ENCODE measurements at regions not wholly inside any gene's neighbourhood (a gene's known extent, or its start where the extent isn't known, plus 50 kb on each side); places are given as distances from the start of the nearest gene placed in this dataset.
A peak's percentile ranks its signal among the peaks of the same experiment; 100 is the strongest.
"Not testable (repeated sequence)": the region's sequence is repeated elsewhere in the genome, so short reads cannot be mapped to it uniquely, and the experiment has no call there.

DNA sequence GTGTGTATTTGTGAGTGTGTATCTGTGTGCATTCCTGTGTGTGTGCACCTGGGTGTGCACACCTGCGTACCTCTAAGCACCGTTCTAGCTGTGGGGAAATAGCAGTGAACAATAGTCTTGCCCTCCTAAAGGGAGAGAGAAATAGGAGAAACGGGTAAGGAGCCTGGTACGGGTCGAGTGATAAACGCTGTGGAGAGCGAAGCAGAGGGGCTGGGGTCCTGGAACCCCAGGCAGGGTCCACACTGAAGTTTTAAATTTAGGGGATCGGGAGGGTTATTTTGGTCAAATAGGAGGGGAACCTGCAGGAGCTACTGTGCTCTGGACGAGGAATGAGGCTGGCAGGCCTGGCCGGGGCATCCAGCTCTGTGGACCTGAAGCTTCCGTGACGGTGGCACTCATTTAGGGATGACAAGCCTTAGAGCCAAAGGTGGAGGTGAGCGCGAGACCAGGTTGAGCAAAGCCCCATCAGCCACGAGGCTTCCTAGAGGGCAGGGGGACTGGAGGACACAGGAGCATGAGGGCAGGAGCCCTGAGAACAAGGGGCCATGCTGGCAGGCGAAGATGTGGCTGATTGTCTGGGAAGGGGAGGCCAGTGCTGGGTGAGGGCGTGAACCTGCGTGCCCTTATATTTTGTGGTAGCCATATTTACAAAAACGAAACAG, 188.0 kb downstream of the RTP5 start:
- peak; percentile 3 for DNase-seq (ENCODE audit: low spot score)
- TF ChIP-seq, protein P1, sequence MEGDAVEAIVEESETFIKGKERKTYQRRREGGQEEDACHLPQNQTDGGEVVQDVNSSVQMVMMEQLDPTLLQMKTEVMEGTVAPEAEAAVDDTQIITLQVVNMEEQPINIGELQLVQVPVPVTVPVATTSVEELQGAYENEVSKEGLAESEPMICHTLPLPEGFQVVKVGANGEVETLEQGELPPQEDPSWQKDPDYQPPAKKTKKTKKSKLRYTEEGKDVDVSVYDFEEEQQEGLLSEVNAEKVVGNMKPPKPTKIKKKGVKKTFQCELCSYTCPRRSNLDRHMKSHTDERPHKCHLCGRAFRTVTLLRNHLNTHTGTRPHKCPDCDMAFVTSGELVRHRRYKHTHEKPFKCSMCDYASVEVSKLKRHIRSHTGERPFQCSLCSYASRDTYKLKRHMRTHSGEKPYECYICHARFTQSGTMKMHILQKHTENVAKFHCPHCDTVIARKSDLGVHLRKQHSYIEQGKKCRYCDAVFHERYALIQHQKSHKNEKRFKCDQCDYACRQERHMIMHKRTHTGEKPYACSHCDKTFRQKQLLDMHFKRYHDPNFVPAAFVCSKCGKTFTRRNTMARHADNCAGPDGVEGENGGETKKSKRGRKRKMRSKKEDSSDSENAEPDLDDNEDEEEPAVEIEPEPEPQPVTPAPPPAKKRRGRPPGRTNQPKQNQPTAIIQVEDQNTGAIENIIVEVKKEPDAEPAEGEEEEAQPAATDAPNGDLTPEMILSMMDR (IDR thresholded peaks at IDR 0.05; ENCODE audit: extremely low read depth, missing control alignments), result no peak

DNA sequence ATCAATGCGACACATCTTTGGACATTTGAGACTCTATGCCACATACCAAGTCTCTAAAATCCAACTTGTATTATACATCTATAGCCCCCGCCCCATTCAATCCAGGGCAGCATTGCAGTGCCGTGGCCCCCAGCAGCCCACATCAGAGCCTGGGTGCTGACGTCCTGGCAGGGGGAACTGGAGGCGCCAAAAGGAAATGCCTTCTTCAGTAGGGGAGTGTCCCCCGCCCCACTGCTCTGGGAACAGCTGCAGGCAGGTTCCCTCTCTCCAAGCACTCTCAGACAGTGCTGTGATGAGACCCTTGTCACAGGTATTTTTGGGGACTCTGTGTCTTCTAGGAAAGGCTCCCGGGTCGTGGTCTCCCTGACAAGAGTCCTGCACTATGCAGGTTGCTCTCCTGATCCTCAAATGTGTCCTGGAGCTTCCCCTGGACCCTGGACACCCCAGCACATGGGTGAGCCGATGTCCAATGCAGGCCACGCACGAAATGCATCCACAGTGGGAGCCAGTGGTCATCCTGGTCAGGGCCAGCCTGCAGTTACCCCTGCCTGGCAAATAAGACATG, 188.7 kb downstream of the RTP5 start:
- DNase-seq (ENCODE audit: low spot score), result no peak
- TF ChIP-seq, protein P1 (IDR thresholded peaks at IDR 0.05; ENCODE audit: extremely low read depth, missing control alignments), result no peak

DNA sequence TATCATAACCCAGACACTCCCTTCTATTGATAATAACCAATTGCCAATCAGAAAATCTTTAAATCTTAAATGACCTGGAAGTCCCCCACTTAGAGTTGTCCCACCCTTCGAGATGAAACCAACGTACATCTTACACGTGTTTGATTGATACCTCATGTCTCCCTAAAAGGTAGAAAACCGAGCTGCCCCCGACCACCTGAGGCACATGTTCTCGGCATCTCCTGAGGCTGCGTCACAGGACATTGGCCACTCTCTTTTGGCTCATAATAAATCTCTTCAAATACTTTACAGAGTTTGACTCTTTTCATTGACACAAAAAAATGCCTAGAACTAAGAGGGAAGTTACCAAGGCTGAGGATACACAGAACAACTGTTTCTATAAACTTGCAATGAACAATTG, 190.0 kb downstream of the RTP5 start:
- TF ChIP-seq, protein P1 (IDR thresholded peaks at IDR 0.05; ENCODE audit: extremely low read depth, missing control alignments), result no peak
- no peak for DNase-seq (ENCODE audit: low spot score)

DNA sequence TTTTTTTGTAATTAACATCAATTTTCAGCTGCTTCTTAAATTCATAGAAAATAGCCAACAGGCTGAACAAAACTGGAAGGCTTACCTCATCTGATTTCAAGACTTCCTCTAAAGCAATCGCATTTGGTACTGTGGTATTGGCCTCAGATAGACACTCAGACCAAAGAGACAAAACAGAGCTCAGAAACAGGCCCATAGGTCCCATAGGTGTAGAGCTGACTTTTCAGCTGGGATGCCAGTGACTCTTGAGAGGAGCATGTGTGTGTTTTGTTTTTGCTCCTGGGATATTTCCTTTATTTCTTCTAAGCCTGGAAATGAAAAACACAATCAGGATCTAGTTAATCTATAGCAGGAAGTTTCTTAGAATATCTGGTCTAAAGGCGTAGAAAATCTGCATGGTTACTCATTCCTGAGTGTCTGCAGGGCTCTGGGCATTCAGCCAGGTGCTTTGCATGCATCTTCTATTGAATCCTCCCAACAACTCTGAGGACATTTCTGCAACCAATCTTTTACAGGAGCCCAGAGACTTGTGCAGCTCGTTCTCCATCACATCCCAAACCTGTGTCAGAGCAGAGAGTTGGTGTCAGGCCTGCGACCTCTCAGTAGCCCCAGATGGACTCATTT, 190.8 kb downstream of the RTP5 start:
- no peak for DNase-seq (ENCODE audit: low spot score)
- TF ChIP-seq, protein P1 (IDR thresholded peaks at IDR 0.05; ENCODE audit: extremely low read depth, missing control alignments), result no peak

DNA sequence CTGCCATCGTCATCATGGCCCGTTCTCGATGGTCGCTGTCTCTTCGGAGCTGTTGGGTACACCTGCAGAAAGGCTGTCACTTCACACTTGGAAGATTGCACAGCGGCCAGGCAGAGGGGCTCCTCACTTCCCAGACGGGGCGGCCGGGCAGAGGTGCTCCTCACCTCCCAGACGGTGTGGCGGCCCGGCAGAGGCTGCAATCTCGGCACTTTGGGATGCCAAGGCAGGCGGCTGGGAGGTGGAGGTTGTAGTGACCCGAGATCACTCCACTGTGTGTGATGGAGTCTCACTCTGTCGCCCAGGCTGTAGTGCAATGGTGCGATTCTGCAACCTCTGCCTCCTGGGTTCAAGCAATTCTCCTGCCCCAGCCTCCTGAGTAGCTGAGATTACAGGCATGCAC, 192.4 kb downstream of the RTP5 start:
- not testable (repeated sequence) for DNase-seq (ENCODE audit: low spot score)

DNA sequence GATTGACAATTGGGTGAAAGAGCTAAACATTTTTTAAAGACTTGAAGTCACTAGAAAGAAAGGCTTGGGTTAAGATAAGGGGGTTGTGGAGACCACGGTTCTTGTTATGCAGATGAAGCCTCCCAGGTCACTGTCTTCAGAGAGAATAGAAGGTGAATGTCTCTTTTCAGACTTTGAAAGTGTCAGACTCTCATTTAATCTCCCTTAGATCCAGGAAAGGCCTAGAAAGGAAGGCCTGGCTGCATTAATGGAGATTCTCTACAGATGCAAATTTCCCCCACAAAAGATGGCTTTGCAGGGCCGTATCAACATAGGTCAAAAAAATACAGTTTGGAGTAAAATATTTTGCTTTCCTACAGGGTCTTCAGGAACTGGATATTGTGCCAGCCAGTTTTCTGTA, 193.9 kb downstream of the RTP5 start:
- TF ChIP-seq, protein P1 (IDR thresholded peaks at IDR 0.05; ENCODE audit: extremely low read depth, missing control alignments), result no peak
- no peak for DNase-seq (ENCODE audit: low spot score)

DNA sequence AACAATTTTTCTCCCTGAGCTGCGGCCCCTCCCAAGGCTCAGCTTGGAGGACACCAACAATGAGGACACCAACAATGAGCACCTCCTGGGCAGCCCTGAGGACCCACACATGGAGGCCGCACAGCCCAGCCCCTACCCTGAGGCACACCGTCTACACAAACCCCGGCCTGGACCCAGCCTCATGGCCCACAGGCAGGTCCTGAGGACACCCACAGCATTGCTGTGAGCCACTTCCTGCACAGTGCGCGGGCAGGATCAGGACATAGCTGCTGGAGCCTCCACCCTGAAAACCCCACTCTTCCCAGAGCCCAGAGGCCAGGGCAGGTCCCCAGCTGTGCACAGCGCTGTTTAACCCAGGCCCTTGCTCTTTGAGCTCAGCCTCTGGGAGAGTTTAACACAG, 194.3 kb downstream of the RTP5 start:
- no peak for DNase-seq (ENCODE audit: low spot score)
- TF ChIP-seq, protein P1 (IDR thresholded peaks at IDR 0.05; ENCODE audit: extremely low read depth, missing control alignments), result no peak
